IMR-90 (cell line): ENCODE measurements at regions not wholly inside any gene's neighbourhood (a gene's known extent, or its start where the extent isn't known, plus 50 kb on each side); places are given as distances from the start of the nearest gene placed in this dataset.

Source experiments
- ATAC-seq: fragments of 200-7000 bp; cut with Tn5 transposase; 2 replicates; pipeline ENCODE4 v1.9.1; 2020; ENCODE audit warnings: low read depth, mild to moderate bottlenecking, moderate library complexity
- BruUV-seq: library from RNA; stranded (reverse); fragments of 400-500 nt; replicated peaks from 2 replicates; lab custom pipeline; 2021; lab: Mats Ljungman, UMichigan
- CTCF ChIA-PET: fragments of 300-600 bp; formaldehyde crosslinking; extraction: SDS; loops from one replicate; lab custom pipeline; 2021; ENCODE audit warnings: antibody characterized with exemption; lab: Yijun Ruan, JAX
- POLR2A ChIA-PET: fragments of 300-600 bp; sonication (Branson Sonifier 250); formaldehyde crosslinking; loops from one replicate; lab custom pipeline; 2022; ENCODE audit warnings: antibody characterized with exemption; ENCODE audit not compliant: unreplicated experiment; lab: Charles Lee
- DNase-seq: peaks from one replicate; pipeline ENCODE4 v3.0.0; 2013
- H2AFZ ChIP-seq: replicated peaks from 2 replicates; pipeline ENCODE3; 2013; ENCODE audit warnings: low read length, mild to moderate bottlenecking; ENCODE audit not compliant: poor library complexity
- H2AK5ac ChIP-seq: 2 replicates; pipeline ENCODE4 v1.6.1; 2013; ENCODE audit warnings: low read depth, low read length, inconsistent platforms
- H2AK9ac ChIP-seq: replicated peaks from 2 replicates; pipeline ENCODE3; 2013; ENCODE audit warnings: mild to moderate bottlenecking, low read depth, low read length, moderate library complexity; ENCODE audit not compliant: poor library complexity
- H2BK120ac ChIP-seq: 2 replicates; pipeline ENCODE4 v1.6.1; 2013; ENCODE audit warnings: low read depth, low read length, inconsistent platforms
- H2BK15ac ChIP-seq: 3 replicates; pipeline ENCODE4 v1.6.1; 2013; ENCODE audit warnings: low read depth, low read length, inconsistent platforms
- H2BK20ac ChIP-seq: 2 replicates; pipeline ENCODE4 v1.6.1; 2013; ENCODE audit warnings: low read depth, mild to moderate bottlenecking, inconsistent platforms, low read length, moderate library complexity
- H2BK5ac ChIP-seq: 2 replicates; pipeline ENCODE4 v1.6.1; 2013; ENCODE audit warnings: mild to moderate bottlenecking, low read depth, low read length, inconsistent platforms; ENCODE audit not compliant: poor library complexity, severe bottlenecking
- H3K14ac ChIP-seq: replicated peaks from 2 replicates; pipeline ENCODE4 v1.6.1; 2013; ENCODE audit warnings: low read depth, low read length, inconsistent platforms
- H3K18ac ChIP-seq: 2 replicates; pipeline ENCODE4 v1.6.1; 2013; ENCODE audit warnings: low read depth, low read length, control low read depth
- H3K23ac ChIP-seq: 2 replicates; pipeline ENCODE4 v1.6.1; 2013; ENCODE audit warnings: low read depth, low read length, inconsistent platforms
- H3K27ac ChIP-seq: 2 replicates; pipeline ENCODE4 v1.5.1; 2013; ENCODE audit warnings: mild to moderate bottlenecking, control low read depth, low read length; ENCODE audit not compliant: insufficient read depth
- H3K27me3 ChIP-seq: 2 replicates; pipeline ENCODE4 v1.6.1; 2013; ENCODE audit warnings: low read length; ENCODE audit not compliant: control insufficient read depth, insufficient read depth
- H3K36me3 ChIP-seq: 2 replicates; pipeline ENCODE4 v1.6.1; 2013; ENCODE audit warnings: low read length, mixed read lengths; ENCODE audit not compliant: control insufficient read depth, insufficient read depth
- H3K4ac ChIP-seq: 2 replicates; pipeline ENCODE4 v1.6.1; 2013; ENCODE audit warnings: low read depth, low read length, inconsistent platforms
- H3K4me1 ChIP-seq: 2 replicates; pipeline ENCODE4 v1.6.1; 2013; ENCODE audit warnings: low read length, mixed read lengths; ENCODE audit not compliant: control insufficient read depth, insufficient read depth
- H3K4me2 ChIP-seq: 2 replicates; pipeline ENCODE4 v1.6.1; 2013; ENCODE audit warnings: low read depth, mild to moderate bottlenecking, control low read depth, low read length, moderate library complexity
- H3K4me3 ChIP-seq: 2 replicates; pipeline ENCODE4 v1.5.1; 2013; ENCODE audit warnings: low read depth, mild to moderate bottlenecking, control low read depth, low read length, moderate library complexity; ENCODE audit not compliant: insufficient read depth
- H3K56ac ChIP-seq: 2 replicates; pipeline ENCODE4 v1.6.1; 2013; ENCODE audit warnings: low read length, inconsistent platforms; ENCODE audit not compliant: insufficient read depth; ENCODE audit errors: extremely low read depth
- H3K79me1 ChIP-seq, 2 experiments: 2 replicates each; pipeline ENCODE4 v1.6.1; 2013; ENCODE audit warnings: low read length in 2 of 2, inconsistent platforms in 1 of 2, low read depth in 1 of 2
- H3K9ac ChIP-seq: 2 replicates; pipeline ENCODE4 v1.6.1; 2013; ENCODE audit warnings: low read depth, low read length, control low read depth
- H3K9me1 ChIP-seq: 2 replicates; pipeline ENCODE4 v1.6.1; 2013; ENCODE audit warnings: low read length, inconsistent platforms; ENCODE audit not compliant: insufficient read depth
- H3K9me3 ChIP-seq: 2 replicates; pipeline ENCODE4 v1.6.1; 2013; ENCODE audit warnings: low read length; ENCODE audit not compliant: control insufficient read depth, insufficient read depth
- H4K20me1 ChIP-seq: 2 replicates; pipeline ENCODE4 v1.6.1; 2013; ENCODE audit warnings: low read length, inconsistent platforms; ENCODE audit not compliant: insufficient read depth
- H4K5ac ChIP-seq: 2 replicates; pipeline ENCODE4 v1.6.1; 2013; ENCODE audit warnings: mild to moderate bottlenecking, low read depth, low read length, control low read depth
- H4K8ac ChIP-seq, 2 experiments: 2 replicates each; pipeline ENCODE4 v1.6.1; 2013; ENCODE audit warnings: low read depth in 2 of 2, low read length in 2 of 2, control low read depth in 1 of 2, inconsistent platforms in 1 of 2
- H4K91ac ChIP-seq: 2 replicates; pipeline ENCODE4 v1.6.1; 2013; ENCODE audit warnings: low read depth, low read length, inconsistent platforms; ENCODE audit not compliant: insufficient read depth
- BHLHE40 ChIP-seq: fragments of 150-350 bp; IDR thresholded peaks from 2 replicates; pipeline ENCODE4 v1.6.1; 2016; ENCODE audit warnings: mild to moderate bottlenecking, low read depth, low read length
- CEBPB ChIP-seq: IDR thresholded peaks from 2 replicates; pipeline ENCODE4 v1.6.1; 2012; ENCODE audit warnings: low read depth, low read length, improper control_type of control experiment
- CHD1 ChIP-seq: IDR thresholded peaks from 2 replicates; pipeline ENCODE4 v1.6.1; 2012; ENCODE audit warnings: low read depth, low read length, improper control_type of control experiment
- FOS ChIP-seq: fragments of 150-350 bp; IDR thresholded peaks from 2 replicates; pipeline ENCODE4 v1.6.1; 2016; ENCODE audit warnings: low read depth, low read length
- MAFK ChIP-seq: IDR thresholded peaks from 2 replicates; pipeline ENCODE4 v1.6.1; 2012; ENCODE audit warnings: low read depth, low read length, improper control_type of control experiment
- MXI1 ChIP-seq: IDR thresholded peaks from 2 replicates; pipeline ENCODE4 v1.6.1; 2012; ENCODE audit warnings: low read depth, mild to moderate bottlenecking, low read length, moderate library complexity, borderline replicate concordance
- NFE2L2 ChIP-seq: fragments of 150-350 bp; IDR thresholded peaks from 2 replicates; pipeline ENCODE4 v1.6.1; 2016; ENCODE audit warnings: low read depth, mild to moderate bottlenecking, low read length
- POLR2A ChIP-seq: IDR thresholded peaks from 2 replicates; pipeline ENCODE4 v1.6.1; 2012; ENCODE audit warnings: mild to moderate bottlenecking, low read depth, low read length
- RAD21 ChIP-seq: IDR thresholded peaks from 2 replicates; pipeline ENCODE4 v1.6.1; 2012; ENCODE audit warnings: low read length, improper control_type of control experiment
- RCOR1 ChIP-seq: IDR thresholded peaks from 2 replicates; pipeline ENCODE4 v1.6.1; 2012; ENCODE audit warnings: mild to moderate bottlenecking, low read length, improper control_type of control experiment; ENCODE audit not compliant: insufficient replicate concordance
- WGBS, 2 experiments: methylation state at CpG; one replicate each; pipeline versions ENCODE4 v1.1.5 to v1.1.7; 2013; ENCODE audit warnings: missing lambda C conversion rate in 2 of 2; ENCODE audit not compliant: insufficient read length in 1 of 2; ENCODE audit errors: extremely low coverage in 2 of 2; 5-methylcytosine and 5-hydroxymethylcytosine counted together
- dilution Hi-C: fragments of 300-500 bp; cut with HindIII; formaldehyde crosslinking; loops from one replicate; pipeline ENCODE4 v1.14.3; 2018; ENCODE audit warnings: low sequenced_read_pairs; ENCODE audit not compliant: unreplicated experiment
- in situ Hi-C: fragments of 300-500 bp; cut with MboI; formaldehyde crosslinking; loops from 3 replicates; pipeline ENCODE4 v1.14.3; 2019; ENCODE audit warnings: low sequenced_read_pairs, inconsistent platforms, mixed read lengths
- intact Hi-C: fragments of 100-400 bp; cut with micrococcal nuclease; formaldehyde crosslinking; loops from 2 replicates; pipeline ENCODE4 v1.10.0; 2022
- TF ChIP-seq, protein P1 (sequence below): conservative IDR thresholded peaks from 2 replicates; pipeline ENCODE4 v1.5.1; 2012; ENCODE audit warnings: mild to moderate bottlenecking, low read depth, low read length, improper control_type of control experiment
- TF ChIP-seq, protein P2 (sequence below): fragments of 150-350 bp; IDR thresholded peaks from 2 replicates; pipeline ENCODE4 v1.6.1; 2017; ENCODE audit warnings: mild to moderate bottlenecking, antibody characterized with exemption, low read length, low read depth
- TF ChIP-seq, protein P3 (sequence below): fragments of 150-350 bp; IDR thresholded peaks from 2 replicates; pipeline ENCODE4 v1.6.1; 2016; ENCODE audit warnings: low read depth, mild to moderate bottlenecking, low read length, moderate library complexity, borderline replicate concordance

DNA sequence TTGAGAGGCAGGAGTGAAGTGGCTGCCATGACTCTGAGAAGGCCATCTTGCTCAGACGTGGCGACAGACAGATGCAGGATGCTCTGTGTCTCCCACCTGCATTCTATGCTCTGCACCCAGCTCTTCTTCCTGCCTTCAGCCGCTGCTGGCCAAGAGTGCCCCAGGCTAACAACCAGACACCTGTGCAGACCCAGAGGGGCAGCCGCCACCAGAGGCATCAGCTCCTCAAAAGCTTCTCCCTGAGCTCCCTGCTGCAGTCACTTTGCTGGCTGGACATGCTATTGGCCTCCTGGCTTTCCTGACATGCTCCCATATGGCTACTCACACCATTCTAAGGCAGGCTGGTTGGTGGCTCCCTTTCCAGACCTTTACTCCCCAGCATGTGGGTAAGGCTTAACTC is 70.6 kb upstream of the GRB10 start:
- Histone ChIP-seq H3K9ac (no peak overlapping the region), H3K18ac (no peak overlapping the region), H2AK9ac (no peak overlapping the region), H2AFZ (no peak overlapping the region), H3K4me2 (no peak overlapping the region), H4K5ac (no peak overlapping the region), H3K56ac (no peak overlapping the region), H3K4me3 (no peak overlapping the region), H4K91ac (no peak overlapping the region), H2BK20ac (no peak overlapping the region), H2BK15ac (no peak overlapping the region), H4K8ac (no peak overlapping the region), H3K9me3 (no peaks in the 10 kb centered on the region), H2BK5ac (no peak overlapping the region), H2AK5ac (no peak overlapping the region), H3K79me1 (no peaks in the 10 kb centered on the region), H3K14ac (no peak overlapping the region), H3K27me3 (peaks cover 60% of the 10 kb centered on the region), H3K4me1 (no peaks in the 10 kb centered on the region), H3K36me3 (no peaks in the 10 kb centered on the region), H3K23ac (no peak overlapping the region), H3K9me1 (no peaks in the 10 kb centered on the region), H2BK120ac (no peak overlapping the region), H3K27ac (no peak overlapping the region), H3K4ac (no peak overlapping the region), H4K20me1 (no peaks in the 10 kb centered on the region)
- ATAC-seq = no peak
- CTCF ChIA-PET = no interaction called here
- in situ Hi-C loops (no loop called here), intact Hi-C loops (no loop called here), dilution Hi-C loops (no loop called here)
- TF ChIP-seq, protein P1, sequence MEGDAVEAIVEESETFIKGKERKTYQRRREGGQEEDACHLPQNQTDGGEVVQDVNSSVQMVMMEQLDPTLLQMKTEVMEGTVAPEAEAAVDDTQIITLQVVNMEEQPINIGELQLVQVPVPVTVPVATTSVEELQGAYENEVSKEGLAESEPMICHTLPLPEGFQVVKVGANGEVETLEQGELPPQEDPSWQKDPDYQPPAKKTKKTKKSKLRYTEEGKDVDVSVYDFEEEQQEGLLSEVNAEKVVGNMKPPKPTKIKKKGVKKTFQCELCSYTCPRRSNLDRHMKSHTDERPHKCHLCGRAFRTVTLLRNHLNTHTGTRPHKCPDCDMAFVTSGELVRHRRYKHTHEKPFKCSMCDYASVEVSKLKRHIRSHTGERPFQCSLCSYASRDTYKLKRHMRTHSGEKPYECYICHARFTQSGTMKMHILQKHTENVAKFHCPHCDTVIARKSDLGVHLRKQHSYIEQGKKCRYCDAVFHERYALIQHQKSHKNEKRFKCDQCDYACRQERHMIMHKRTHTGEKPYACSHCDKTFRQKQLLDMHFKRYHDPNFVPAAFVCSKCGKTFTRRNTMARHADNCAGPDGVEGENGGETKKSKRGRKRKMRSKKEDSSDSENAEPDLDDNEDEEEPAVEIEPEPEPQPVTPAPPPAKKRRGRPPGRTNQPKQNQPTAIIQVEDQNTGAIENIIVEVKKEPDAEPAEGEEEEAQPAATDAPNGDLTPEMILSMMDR = no peak
- no peak for TF ChIP-seq RCOR1
- no peak for TF ChIP-seq CEBPB
- TF ChIP-seq CHD1 = no peak
- no peak for TF ChIP-seq BHLHE40
- TF ChIP-seq FOS = no peak
- TF ChIP-seq, protein P2, sequence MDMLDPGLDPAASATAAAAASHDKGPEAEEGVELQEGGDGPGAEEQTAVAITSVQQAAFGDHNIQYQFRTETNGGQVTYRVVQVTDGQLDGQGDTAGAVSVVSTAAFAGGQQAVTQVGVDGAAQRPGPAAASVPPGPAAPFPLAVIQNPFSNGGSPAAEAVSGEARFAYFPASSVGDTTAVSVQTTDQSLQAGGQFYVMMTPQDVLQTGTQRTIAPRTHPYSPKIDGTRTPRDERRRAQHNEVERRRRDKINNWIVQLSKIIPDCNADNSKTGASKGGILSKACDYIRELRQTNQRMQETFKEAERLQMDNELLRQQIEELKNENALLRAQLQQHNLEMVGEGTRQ = no peak
- TF ChIP-seq, protein P3, sequence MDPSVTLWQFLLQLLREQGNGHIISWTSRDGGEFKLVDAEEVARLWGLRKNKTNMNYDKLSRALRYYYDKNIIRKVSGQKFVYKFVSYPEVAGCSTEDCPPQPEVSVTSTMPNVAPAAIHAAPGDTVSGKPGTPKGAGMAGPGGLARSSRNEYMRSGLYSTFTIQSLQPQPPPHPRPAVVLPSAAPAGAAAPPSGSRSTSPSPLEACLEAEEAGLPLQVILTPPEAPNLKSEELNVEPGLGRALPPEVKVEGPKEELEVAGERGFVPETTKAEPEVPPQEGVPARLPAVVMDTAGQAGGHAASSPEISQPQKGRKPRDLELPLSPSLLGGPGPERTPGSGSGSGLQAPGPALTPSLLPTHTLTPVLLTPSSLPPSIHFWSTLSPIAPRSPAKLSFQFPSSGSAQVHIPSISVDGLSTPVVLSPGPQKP = no peak
- no peak for TF ChIP-seq POLR2A
- TF ChIP-seq MAFK = no peak
- no peak for TF ChIP-seq NFE2L2
- TF ChIP-seq MXI1 = no peak
- TF ChIP-seq RAD21 = no peak
- DNase-seq = no peak
- POLR2A ChIA-PET = no interaction called here
- BruUV-seq = no TSS peak
- 100% methylated on average over 3 of the region's 4 CpGs; no CpG with 5 or more reads in 1 of the 2 experiments for WGBS, 2 experiments
